ENCODE measurements at regions not wholly inside any gene's neighbourhood (a gene's known extent, or its start where the extent isn't known, plus 50 kb on each side); places are given as distances from the start of the nearest gene placed in this dataset.

DNA sequence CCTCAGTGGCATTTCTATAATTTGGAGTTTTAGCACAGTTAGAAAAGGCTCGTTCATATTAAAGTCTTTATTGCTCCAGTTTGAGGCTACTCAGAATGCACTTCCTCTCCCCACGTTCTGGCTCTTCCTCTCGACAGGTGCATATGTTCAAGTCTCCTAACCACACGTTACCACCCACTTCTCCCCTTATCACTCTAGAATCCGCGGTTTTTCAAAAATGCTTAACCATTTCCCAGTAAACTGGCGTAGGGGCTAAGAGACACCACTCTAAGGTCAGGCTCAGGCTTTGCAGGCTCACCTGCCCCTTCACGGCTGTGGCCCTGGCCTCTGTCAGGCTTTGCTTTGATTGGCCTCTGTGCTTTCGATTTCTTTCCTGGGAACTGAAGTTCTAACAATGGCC lies 383.6 kb downstream of the GLRX3 start:
- no peak for DNase-seq

DNA sequence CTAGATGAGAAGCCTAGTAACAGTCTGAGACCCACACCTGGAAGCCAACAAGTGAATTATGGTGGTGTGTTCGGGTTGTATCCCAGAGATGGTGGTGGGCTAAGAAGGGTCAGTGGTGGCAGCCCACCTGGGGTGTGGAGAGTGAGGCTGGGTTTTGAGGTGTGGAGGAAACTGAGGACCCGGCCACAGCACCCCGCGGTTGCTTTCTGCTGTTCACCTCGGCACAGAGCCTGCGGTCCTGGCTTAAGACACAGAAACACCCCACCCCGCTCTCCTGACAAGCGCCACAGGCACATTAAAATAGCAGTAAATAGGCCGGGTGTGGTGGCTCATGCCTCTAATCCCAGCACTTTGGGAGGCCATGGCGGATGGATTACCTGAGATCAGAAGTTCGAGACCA lies 395.1 kb downstream of the GLRX3 start:
- no peak for DNase-seq

DNA sequence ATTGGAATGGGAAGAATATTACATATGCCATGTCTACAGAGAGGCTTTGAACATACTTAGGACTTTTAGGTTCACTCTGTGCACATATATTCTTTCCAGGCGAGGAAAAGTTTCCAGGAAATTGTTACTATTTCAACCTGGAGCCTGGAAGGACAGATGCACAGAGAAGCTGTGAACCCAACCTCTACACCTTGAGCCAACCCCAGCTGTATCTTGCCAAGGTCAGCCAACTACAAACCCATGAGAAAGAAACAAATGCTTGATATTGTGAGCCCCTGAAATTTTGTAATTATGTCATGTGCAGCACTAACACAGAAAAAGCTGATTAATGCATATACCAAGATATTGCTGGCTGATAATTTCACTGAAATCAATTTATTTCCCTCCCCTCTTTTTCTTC lies 404.9 kb downstream of the GLRX3 start:
- no peak for DNase-seq

DNA sequence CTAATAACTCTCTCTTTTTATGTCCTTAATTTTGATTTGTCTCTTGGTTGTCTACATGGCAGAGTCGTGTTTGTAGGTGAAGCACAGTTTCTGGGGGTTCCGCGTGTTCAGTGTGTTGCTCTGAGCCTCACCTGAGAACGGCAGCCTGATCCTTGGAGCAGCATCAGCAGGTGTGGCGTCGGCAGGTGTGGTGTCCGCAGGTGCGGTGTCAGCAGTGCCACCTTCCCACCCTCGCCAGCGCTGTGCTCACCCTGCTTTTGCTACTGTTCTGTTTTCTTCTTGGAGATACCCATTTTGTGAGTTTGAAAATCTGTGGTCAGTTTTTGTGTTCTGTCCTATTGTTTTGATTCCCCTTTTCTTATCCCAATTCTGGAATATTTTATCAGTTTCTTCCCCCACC lies 406.6 kb downstream of the GLRX3 start:
- no peak for DNase-seq

- no peak for DNase-seq
Measured at GRCh38 chr10:130543794-130544193, 407.6 kb downstream of the GLRX3 start.

- no peak for DNase-seq
Measured at GRCh38 chr10:130545122-130545521, 408.9 kb downstream of the GLRX3 start.

DNA sequence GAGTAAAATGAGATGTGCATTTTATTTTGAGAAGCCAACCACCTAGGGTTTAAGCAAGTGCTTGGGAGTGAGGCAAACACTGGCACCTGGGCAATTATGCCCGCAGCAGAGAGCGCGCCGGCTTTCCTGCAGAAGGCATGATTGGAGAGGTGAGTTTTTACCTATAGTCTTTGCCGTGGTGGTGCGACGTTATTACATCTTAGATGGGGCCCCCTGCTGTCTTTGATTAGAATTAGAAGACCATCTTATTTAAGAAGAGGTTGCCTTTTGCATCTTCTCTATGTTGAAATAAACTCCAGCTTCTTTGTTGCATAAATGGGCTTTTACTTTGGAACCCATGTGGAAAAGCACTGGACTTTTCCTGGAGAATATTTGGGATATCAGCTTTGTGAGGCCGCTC lies 409.5 kb downstream of the GLRX3 start:
- no peak for DNase-seq

DNA sequence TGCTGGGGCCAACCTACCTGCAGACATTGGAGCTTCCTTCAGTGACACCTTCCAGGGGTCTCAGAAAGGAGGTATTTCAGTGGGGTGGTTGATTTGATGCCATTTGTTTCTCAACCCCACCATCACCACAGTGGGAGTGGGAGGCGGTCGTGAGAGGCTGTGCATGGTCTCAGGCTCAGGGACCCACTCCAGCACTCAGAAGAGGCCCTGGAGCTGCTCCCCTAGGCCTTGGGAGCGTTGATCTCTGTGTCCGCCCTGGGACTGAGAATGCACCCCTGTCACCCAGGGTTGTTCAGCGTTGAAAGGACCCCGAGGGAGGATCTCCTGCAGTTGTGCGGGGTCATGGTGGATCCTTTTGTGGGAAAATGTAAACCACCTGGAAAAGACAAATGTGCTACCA lies 410.6 kb downstream of the GLRX3 start:
- DNase-seq: no peak

- DNase-seq: no peak
Measured at GRCh38 chr10:130547368-130547767, 411.2 kb downstream of the GLRX3 start.

- DNase-seq: no peak
Measured at GRCh38 chr10:130550952-130551674, 414.9 kb downstream of the GLRX3 start.

GRCh38 chr10:130551676-130552075 lies 415.5 kb downstream of the GLRX3 start:
- no peak for DNase-seq

- no peak for DNase-seq
Measured at GRCh38 chr10:130553826-130554225, 417.6 kb downstream of the GLRX3 start.

GRCh38 chr10:130554701-130555410 lies 418.7 kb downstream of the GLRX3 start:
- no peak for DNase-seq

DNA sequence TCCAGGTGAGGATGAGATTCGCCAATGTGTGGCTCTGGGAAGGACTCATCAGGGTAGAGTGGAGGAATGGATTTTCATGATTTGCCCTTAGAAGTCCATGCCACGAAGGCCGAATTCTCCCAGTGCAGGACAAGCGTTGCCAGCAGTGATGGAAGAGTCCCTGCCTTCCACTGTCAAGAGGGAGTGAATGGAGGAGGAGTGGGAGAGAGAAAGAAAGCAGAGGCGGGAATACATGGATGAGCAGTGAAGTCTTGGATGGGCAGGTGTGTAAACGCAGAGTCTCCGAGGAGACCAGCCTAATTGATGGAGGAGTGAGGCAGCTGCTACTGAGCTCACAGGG lies 419.2 kb downstream of the GLRX3 start:
- DNase-seq: no peak

- DNase-seq: no peak
Measured at GRCh38 chr10:130557181-130557845, 421.1 kb downstream of the GLRX3 start.

- DNase-seq: no peak
Measured at GRCh38 chr10:130558746-130559546, 422.8 kb downstream of the GLRX3 start.

GRCh38 chr10:130559547-130559880 lies 423.3 kb downstream of the GLRX3 start:
- no peak for DNase-seq

- DNase-seq: no peak
Measured at GRCh38 chr10:130560116-130560515, 423.9 kb downstream of the GLRX3 start.

GRCh38 chr10:130560573-130560972 lies 424.4 kb downstream of the GLRX3 start:
- DNase-seq: no peak

DNA sequence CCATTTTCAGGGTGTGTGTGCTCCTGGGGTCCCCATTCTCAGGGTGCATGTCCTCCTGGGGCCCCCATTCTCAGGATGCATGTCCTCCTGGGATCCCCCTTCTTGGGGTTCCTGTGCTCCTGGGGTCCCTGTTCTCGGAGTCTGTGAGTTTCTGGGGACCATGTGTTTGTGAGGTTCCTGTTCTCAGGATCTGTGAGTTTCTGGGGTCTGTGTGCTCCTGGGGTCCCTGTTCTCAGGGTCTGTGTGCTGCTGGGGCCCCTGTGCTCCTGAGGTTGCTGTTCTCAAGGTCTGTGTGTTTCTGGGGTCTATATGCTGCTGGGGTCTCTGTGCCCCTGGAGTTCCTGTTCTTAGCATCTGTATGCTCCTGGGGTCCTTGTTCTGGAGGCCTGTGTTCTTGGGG lies 425.5 kb downstream of the GLRX3 start:
- DNase-seq: no peak

DNA sequence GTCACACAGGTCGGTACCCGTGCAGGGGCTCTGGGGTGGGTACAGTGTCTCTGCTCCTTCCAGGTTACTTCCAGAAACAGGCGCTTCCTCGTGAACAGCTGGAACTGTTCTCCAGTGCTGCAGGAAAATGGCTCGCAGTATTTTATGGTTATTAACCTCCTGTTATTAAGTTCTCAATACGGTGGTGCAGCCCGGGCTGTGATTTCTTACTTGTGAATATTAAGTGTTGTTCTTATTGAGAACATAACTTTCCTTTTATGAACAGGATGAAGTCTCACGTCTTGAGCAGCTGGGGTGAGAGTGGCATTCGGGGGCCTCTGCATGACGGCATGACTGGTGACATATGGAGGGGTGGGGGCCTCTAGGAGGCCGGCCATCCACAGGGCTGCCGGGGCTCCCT lies 430.8 kb downstream of the GLRX3 start:
- no peak for DNase-seq

DNA sequence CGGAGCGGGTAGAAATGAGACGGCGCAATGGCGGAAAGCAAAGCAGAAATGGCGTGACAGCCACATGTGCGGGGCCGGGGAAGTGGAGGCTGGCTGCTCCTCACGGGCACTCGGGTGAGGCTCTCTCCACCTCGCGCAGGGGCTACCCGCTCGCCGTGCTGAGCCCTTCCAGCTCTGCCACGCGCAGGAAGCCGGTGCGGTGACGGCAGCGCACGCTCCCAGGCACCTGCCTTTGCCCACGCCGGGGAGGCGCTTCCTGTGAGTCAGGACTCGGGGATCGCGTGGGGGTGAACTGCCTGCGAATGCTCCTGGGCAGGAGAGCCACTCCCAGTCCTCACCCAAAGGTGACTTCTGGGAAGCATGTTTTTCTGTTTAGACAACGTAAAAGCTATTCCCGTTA lies 431.2 kb downstream of the GLRX3 start:
- no peak for DNase-seq

- DNase-seq: no peak
Measured at GRCh38 chr10:130568246-130568645, 432.1 kb downstream of the GLRX3 start.

- no peak for DNase-seq
Measured at GRCh38 chr10:130570074-130570473, 433.9 kb downstream of the GLRX3 start.

All from CD4-positive, alpha-beta T cell treated with Interleukin-12 subunit alpha and Interleukin-12 subunit beta, for 1 hour (primary cell).